ENCODE measurements at regions not wholly inside any gene's neighbourhood (a gene's known extent, or its start where the extent isn't known, plus 50 kb on each side); places are given as distances from the start of the nearest gene placed in this dataset.

DNA sequence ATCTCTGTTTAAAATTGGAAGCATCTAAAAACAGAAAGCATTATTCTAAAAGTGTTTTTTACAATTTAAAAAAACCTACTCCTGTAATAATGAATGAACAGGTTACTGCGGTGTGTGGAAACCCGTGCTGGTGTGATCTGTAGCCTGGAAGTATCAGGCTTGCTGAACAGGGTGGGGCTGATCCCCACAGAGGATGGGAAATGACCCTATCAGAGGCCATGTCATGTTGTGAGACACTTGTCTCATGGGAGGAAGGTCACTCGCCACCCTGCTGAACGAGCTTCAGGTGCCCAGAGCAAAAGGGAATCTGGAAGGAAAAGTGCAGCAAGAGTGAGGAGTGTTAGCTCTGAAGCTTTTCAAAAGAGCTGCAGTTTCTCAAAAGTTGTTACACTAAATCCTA is 320.7 kb downstream of the RRAGC start:
- Histone ChIP-seq H3K27ac (ENCODE audit: insufficient read depth, low read depth, low read length) (no peak overlapping the region), H3K9me1 (replicated peaks; ENCODE audit: control insufficient read depth, extremely low read depth, insufficient read depth, low read length) (no peaks in the 10 kb centered on the region), H2AFZ (ENCODE audit: low read depth, low read length) (no peak overlapping the region), H4K20me1 (replicated peaks; ENCODE audit: control insufficient read depth, extremely low read depth, insufficient read depth, low read length) (no peaks in the 10 kb centered on the region), H3K79me2 (ENCODE audit: control insufficient read depth, insufficient read depth, low read length) (no peaks in the 10 kb centered on the region), H3K4me3 (replicated peaks in 1 of 3; ENCODE audit: insufficient read depth in 1 of 3, low read depth in 1 of 3, low read length in 3 of 3) (no peak overlapping the region), H3K9ac (replicated peaks; ENCODE audit: extremely low read depth, insufficient read depth, low read length) (no peak overlapping the region), H3K36me3 (ENCODE audit: control insufficient read depth in 2 of 2, extremely low read depth in 1 of 2, insufficient read depth in 2 of 2, low read length in 2 of 2) (no peaks in the 10 kb centered on the region), H3K9me3 (replicated peaks; ENCODE audit: control insufficient read depth, insufficient read depth, low read length) (no peaks in the 10 kb centered on the region), H3K4me1 (ENCODE audit: control insufficient read depth, extremely low read depth, insufficient read depth, low read length) (no peaks in the 10 kb centered on the region), H3K27me3 (ENCODE audit: control insufficient read depth in 2 of 2, insufficient read depth in 2 of 2, low read length in 2 of 2) (peaks cover 2 to 3% of the 10 kb centered on the region in 2 experiments), H3K4me2 (ENCODE audit: insufficient read depth, low read length) (no peak overlapping the region)
- dilution Hi-C loops (cut with MboI; ENCODE audit: extremely low pct_ligation_motif_present, low sequenced_read_pairs), result no loop called here
- BruUV-seq (replicated peaks), result no TSS peak
- DNase-seq (ENCODE audit: low read depth, low spot score) (no peak), FAIRE-seq (no peak)
- no peak for TF ChIP-seq POLR2A (IDR thresholded peaks at IDR 0.05; ENCODE audit: low read depth, low read length)
- TF ChIP-seq EZH2 (IDR thresholded peaks at IDR 0.05; ENCODE audit: borderline replicate concordance, low read depth, low read length, severe bottlenecking), result no peak
- no peak for TF ChIP-seq POLR2AphosphoS5 (IDR thresholded peaks at IDR 0.05; ENCODE audit: insufficient read depth, low read depth, low read length)
- no peak for TF ChIP-seq CTCF (IDR thresholded peaks at IDR 0.05; ENCODE audit: extremely low read depth in 1 of 2, insufficient read depth in 1 of 2, low read depth in 1 of 2, low read length in 2 of 2)
- no peak for TF ChIP-seq FOS (IDR thresholded peaks at IDR 0.05; ENCODE audit: borderline replicate concordance, insufficient read depth, low read length)
- TF ChIP-seq MYC (IDR thresholded peaks at IDR 0.05; ENCODE audit: low read depth, low read length), result no peak
- TF ChIP-seq MAX (IDR thresholded peaks at IDR 0.05; ENCODE audit: insufficient read depth, insufficient read length), result no peak
- no peak for TF ChIP-seq GATA2 (IDR thresholded peaks at IDR 0.05; ENCODE audit: insufficient read depth, insufficient read length, low read depth, low read length)
- TF ChIP-seq JUN (IDR thresholded peaks at IDR 0.05; ENCODE audit: borderline replicate concordance, insufficient read depth, insufficient read length, low read depth), result no peak
- ChIA-PET POLR2A (no interaction called here), CTCF (no interaction called here)
- intact Hi-C loops (cut with micrococcal nuclease), result no loop called here
